Kidney tubule cell (primary cell): ENCODE measurements at regions not wholly inside any gene's neighbourhood (a gene's known extent, or its start where the extent isn't known, plus 50 kb on each side); places are given as distances from the start of the nearest gene placed in this dataset.
"Not testable (repeated sequence)": the region's sequence is repeated elsewhere in the genome, so short reads cannot be mapped to it uniquely, and the experiment has no call there.

ENCODE experiments used
- DNase-seq: peaks from one replicate; pipeline ENCODE4 v3.0.0-alpha.2; 2018; ENCODE audit warnings: low spot score

DNA sequence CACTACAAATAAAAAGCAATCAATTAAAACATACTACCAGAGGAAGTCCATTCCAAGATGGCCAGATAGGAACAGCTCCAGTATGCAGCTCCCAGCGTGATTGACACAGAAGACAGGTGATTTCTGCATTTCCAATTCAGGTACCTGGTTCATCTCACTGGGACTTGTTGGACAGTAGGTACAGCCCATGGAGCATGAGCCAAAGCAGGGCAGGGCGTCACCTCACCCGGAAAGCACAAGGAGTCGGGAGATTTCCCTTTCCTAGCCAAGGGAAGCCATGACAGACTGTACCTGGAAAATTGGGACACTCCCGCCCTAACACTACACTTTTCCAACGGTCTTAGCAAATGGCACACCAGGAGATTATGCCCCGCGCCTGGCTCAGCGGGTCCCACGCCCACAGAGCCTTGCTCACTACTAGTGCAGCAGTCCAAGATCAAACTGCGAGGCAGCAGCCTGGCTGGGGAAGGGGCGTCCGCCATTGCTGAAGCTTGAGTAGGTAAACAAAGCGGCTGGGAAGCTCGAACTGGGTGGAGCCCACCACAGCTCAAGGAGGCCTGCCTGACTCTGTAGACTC lies 106.0 kb downstream of the BUD13 start:
- not testable (repeated sequence) for DNase-seq

DNA sequence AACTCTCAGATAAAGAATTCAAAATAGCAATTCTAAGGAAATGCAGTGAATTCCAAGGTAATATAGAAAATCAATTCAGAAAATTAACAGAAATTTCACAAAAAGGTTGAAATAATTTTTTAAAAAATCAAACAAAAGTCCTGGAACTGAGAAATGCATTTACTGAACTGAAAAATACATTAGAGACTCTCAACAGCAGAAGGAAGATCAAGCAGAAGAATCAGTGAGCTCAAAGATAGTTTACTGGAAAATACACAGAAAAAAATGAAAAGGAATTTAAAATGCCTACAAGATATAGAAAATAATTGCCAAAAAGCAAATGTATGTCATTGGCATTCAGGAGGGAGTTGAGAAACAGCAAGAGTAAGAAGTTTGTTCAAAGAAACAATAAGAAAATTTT lies 107.3 kb downstream of the BUD13 start:
- no peak for DNase-seq

DNA sequence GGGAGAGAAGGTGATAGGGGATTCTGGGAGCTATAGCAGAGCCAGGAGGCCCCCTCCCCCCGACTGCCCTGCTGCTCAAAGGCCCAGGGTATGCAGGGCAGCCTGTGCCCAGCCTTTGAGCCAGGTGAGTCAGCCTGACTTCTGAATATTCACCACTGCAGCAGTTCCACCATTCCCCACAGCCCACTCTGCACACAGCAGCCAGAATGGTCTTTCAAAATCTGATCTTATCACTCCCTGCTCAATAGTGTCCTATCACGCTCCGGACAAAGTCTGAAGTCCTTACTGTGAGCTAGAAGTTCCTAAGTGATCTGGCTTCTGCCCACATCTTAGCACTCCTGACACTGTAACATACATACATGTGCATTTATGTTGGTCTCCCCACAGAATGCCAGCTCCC lies 111.7 kb downstream of the BUD13 start:
- DNase-seq = no peak

DNA sequence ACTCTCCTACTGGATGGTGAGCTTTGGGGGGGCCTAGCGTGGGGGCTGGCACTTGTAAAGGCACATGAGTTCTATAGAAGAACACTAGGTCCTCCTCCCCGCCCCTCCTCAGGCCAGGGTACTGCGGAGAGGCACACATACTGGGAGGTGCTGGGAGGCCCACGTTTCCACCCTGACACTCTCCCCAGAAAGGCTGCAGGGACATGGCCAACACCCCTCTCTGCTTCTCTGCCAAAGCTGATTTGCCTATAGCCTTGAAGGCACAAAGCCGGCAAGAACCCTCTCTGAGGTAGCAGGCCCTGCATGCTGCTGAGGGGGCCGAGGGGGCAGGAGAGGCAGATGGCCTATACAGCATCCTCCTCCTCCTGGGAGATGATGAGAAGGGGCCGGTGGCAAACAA lies 112.8 kb downstream of the BUD13 start:
- DNase-seq = no peak

DNA sequence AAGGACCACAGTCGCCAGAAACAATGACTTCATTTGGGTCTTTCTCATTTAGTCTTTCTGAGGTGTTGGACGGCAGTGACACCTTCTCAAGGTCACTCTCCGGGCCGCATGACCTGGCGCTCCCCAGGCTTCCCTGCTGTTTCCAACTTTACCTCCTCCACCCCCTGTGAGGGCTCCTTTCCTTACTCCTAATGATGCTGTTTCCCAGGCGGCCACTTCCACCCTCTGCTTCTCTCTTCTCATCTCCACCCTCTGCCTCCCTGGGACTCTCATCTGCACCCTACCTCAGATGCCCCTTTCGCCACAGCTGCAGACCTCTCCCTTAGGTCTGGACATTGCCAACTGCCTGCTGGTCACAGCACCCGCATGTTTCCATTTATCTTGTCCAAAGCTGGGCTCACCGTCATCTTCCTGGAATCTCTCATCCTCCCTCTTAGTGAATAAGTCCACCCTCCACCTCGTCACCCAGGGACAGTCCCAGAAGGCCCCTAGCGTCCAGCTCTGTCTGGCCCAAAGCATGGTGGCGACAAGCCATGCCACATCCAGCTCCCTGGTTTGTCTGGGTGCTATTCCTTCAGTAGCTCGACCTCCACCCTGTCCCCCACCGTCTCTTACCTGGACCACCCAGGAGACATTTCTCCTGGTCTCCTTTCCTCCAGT lies 113.8 kb downstream of the BUD13 start:
- no peak for DNase-seq

DNA sequence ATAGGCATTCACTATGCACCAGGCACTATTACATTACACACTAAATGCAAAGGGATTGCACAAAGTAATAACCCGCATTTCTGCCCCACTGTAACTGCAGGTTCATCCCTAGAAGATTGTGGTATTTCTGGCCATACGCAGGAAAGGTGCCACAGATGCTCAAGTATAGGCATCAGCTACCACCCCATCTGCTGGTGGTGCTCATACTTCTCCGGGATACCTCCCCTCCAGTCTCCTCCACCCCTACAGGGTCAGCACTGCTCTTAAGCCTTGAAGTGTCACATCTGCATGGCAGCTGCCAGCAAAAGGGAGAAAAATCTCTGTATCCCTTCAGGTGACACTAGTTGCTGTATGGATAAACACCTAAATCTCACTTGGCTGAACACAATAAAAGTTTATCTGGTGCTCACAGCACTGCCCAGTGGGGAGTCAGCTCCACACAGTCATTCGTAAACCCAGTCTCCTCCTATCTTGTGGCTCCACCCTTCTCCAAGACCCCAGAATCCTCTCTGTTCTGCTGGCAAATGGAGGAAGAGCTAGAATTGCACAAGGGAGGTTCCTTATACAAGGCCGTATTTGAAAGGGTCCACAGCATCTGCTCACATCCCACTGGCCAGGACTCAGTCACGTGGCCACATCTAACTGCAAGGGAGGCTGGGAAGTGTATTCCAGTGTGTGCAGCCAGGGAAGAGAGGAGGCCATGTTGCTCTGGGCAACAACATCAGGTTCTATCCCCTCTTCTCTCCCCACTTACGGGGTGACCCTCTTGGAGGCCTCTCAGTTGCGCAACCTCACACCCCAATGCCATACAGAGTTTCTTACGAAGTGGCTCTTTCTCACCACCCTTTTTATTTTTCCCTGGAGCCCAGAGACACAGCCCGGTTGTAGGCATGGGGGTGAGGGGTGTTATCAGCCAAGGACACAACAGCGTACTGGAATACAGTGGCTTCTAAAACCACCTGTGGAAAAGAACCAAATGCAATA lies 114.7 kb downstream of the BUD13 start:
- no peak for DNase-seq

DNA sequence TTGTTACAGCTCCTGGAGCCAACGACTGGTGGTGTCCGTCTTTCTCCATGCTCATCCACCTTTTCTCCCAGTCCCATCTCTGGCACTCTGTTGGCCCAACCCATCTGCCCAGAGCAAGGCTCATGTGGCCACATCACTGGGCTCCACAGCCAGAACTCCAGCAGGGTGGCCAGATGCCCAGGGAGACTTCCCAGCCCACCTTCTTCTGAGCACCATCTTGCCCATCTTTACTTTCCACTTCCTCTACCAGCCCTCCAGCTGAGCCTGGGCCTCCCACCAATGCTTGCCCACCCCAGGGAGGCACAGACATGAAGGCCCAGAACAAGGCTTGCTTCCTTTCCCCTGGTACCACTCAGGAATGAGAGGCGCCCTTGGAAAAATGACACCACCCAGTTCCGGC lies 116.8 kb downstream of the BUD13 start:
- no peak for DNase-seq

DNA sequence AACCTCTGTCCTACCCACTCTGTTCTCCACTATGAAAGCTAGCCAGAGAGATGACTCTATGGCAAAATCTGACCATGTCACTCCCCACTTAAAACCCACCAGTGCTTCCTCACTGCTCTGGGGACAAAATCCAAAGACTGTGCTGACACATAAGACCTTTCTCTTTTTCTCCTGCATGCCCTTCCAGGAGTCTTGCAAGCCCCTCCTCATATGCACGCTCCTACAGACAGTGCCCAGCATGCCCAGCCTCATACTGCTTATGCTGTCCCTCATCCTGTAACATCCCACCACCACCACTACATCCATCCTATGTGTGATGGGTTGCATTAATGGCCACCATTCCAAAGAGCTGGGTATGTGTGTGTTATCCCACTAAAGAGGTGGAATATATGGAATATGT lies 118.3 kb downstream of the BUD13 start:
- DNase-seq = no peak

DNA sequence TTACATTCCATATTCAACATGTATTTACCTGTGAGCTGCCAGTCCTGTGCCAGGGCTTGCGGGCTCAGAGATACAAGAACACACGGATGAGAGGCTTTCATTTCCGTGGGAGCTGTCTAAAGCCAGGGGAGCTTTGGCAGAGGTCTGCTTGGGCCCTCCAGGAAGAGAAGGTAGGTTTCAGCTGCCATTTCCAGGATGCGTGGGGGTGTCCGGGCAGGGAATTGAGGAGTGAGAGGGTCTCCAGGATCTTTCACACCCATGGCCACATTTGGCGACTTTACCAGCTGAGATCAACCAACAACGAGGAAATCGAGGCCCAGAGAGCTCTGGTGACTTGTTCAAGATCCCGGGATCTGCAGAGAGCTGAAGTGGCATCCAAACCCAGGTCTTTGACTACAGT lies 119.6 kb downstream of the BUD13 start:
- DNase-seq = no peak

DNA sequence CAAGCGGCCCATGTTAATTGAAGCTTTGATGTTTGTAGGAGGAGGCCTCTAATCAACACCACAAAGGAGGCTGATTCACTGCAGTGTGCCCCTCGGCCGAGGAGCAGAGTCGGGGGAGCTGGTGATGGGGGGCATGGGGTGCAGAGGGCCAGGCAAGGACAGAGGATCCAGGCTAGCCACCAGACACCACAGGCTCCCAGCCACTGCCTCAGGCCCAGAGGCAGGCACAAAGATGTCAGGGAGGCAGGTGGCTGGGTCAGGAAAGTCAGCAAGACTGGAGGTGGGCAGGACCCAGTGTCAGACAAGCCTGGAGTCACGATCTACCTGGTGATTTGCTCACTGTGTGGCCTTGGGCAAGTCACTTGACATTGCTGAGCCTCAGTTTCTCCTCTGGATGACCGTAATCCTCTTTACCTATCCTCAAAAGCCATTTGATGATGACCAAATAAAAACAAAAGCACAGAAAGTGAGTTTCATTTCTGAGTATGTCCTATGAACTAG lies 121.0 kb downstream of the BUD13 start:
- no peak for DNase-seq

DNA sequence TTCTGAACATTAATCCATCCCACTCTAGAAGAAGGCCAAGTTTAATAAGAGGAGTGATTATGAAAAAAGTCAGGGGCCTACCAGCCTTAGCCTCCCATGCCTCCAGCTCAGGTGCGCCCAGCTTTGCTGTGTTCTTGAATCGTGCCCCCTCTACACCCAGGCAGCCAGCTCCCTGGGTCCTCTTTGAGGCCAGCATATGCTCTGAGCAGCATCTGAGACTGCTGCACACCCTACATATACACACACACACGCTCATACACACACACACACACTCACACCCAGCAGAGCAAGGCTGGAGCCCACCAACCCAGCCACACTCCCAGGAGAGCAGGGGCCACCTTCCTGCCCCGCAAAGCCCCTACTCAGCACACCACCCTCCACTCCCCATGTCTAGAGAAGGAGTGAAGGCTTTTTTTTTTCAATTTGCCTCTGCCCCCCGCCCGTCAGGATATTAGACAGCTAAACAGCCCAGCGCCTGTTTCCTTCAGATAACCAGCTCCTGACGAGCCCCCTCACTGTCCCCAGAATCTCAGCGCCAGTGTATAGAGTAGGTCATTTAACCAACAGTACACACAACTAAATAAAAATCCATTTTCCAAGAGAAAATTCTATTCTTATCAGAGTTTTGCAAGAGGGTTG lies 121.6 kb downstream of the BUD13 start:
- DNase-seq = no peak

DNA sequence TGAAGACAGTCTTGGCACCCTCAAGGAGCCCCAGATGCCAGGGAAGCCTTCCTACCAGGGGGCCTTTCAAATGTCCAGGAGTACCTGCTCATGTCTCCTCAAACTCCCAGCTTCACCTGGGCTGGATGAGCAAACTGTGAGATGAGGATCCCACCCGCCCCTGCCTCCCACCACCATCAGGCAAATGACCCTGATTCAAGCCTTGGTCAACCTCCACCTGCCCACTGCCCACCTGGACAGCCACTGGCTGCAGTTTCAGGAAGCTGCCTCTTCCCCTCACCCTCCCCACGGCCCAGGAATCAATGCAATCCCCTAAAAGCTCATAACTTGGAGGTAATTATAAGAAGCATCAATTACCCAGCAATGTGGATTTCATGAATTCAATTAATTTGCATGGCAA lies 122.7 kb downstream of the BUD13 start:
- DNase-seq = no peak

DNA sequence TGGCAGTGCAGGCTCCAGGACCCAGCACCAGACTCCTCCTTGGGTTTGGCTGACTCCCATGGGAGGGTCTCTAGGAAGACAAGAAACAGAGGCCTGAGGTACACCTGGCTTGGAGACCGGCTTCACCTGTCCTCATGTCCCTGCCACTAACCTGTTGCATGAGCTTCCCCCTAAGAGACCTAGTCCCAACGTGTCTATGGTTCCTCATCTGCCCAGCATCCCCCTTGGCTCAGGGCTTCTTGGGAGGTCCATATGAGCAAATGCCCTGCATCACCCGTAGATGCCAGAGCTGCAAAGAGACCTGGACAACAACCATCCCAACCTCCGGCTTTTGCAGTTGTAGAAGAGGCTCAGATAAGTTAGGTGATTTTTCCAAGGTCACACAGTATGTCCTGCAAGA lies 123.5 kb downstream of the BUD13 start:
- DNase-seq = no peak

DNA sequence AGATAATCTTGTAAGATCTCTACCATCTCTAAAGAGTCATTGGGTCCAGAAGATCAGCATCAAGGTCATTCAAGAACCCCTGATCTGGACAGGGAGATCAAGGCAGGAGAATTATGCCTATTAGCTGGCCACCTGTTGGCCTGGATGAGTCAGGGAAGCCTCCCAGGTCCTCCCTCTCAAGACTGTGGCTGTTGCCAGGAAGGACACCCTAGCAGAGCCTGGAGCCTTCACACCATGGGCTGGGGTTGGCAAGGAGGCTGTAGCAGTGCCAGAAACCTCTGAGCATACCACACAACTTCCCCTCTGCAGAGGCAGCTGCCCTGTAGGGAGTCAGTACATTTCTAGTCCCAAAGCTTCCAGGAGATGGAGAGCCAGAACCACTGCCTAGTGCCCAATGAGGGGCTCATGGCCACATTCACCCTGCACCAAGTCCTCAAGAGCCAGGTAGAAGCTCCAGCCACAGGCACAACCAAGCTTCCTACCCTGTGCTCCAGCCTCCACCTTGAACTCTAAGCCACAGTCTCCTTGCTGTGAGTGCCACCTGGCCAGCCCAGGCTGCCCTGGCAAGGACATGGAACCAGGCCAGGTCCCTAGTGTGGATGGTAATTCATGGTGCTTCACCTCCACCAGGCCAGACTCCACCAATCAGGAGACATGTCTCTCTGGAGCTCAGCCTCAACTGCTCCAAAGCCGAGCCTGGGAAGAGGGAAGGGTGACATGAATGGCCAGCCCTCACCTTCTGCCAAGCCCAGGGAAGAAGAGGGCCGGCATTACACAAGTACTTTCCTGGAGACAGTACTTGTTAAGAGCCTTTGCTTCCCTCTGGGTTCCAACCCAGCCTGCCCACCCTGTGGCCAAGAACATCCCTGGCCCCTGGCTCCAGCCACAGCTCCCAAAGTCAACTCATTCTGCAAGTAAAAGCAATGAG lies 124.3 kb downstream of the BUD13 start:
- no peak for DNase-seq

DNA sequence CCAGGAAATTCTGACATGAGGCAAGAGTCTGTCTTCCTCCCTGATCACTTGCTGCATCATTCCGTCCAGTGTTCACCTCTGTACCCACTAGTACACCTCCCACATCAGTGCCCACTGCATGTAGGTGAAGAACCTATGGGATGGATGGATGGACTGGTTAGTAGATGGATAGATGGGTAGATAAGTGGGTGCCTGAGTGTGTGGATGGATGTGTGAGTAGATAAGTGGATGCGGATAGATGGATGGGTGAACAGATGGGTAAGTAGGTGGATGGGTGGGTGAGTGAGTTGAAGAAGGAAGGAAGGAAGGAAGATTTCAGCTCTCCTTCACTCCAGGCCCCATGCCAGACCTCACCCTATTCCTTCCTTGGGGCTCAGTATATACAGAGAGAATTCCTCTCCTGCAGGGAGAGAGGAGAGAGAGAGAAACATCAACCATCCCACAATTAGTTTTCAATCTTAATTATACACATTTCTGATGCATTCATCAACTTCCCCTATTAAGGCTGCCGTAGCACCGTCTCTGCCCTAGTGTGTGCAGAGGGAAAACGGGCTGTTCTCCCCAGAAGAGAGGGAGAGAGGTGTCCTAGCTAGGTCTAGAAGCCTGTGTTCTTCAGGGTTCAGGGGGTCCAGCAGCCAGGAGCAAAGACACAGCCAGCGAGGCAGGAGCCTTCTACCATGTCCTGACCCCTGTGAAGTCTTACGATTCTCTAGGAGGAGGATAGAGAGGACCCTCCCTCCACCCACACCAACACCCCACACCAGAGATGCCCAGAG lies 125.3 kb downstream of the BUD13 start:
- DNase-seq = no peak

DNA sequence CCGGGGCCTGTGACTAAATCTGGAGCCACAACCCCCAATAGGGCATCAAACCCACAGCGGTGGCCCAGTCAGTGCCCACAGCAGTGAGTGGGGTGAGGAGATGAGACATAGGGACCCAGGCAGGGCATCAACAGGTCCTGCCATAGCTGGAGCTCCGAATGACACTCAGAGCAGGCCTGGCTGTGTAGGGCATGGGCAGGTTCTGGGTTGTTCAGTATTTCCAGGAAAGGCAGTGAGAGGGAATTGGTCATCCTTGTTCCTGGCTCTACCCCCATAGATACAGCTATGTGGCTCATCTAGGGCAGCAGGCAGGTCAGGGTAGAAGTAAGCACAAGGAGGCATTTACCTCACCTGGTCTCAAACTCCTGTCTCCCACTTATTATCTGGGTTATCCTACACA lies 126.6 kb downstream of the BUD13 start:
- DNase-seq = no peak

DNA sequence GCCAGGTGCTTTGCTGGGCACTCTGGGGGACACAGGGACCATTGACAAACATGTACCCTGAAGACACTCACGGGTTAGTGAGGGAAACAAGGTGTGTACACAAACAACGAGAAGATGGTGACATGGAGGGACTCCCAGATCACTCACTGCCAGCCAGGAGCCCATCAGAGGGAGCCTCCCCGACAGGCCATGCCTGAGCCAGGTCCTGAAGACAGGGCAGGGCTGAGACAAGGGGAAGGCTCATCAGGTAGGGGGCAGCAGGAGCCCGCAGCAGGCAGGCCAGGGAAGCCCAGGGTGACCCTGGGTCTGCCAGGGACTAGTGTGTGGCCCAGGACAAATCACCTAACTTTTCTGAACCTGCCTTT lies 127.9 kb downstream of the BUD13 start:
- DNase-seq = no peak

DNA sequence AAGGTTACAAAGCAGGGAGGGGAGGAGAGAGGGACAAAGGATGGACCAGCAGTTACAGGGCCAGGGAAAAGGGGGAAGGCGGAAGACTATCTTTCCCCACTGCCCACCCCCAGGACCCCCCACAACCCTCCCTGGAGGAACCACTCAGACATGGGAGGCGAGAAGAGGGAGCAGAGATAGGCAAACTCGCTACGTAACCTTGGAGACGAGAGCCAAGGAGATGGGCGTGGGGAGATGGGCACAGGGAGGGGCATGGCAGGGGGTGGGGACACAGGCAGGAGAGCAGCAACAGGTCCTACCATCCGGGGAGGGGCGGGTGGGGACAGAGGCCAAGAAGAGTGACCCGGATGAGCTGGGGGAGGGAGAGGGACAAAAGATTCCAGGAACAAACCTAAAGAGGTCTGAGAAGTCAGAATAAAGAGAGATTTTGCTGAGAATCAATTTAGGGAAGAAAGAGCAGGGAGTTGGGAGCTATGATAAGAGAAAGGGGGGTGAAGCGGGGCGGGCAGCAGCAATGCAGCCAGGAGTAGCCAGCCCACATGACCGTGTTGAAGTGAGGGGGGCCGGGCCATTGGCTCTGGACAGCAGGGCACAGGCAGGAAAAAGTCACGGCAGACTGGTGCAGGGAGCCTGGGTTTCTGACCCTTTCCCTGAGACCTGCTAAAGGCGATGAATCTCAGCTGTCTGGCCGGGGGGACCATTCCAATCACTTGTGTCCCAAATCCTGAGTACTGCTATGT lies 128.4 kb downstream of the BUD13 start:
- no peak for DNase-seq

DNA sequence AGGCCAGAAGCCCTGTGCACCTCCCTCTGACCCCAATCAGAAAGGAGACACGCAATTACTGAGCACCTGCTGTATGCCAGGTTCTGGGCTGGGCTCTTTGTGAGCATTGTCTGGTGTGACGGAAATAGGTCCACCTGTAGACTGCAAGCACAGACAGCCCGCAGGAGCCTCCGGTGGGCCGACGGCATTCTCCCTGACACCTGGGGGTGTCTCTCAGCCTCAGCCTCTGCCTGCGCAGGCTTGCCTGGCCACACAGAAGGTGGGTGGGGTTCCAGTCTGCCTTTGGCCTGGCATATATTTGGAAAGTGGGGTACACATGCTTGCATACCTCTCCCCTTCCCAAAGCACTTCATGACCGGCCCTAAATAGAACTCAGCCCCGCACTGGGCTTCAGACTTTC lies 129.3 kb downstream of the BUD13 start:
- no peak for DNase-seq

DNA sequence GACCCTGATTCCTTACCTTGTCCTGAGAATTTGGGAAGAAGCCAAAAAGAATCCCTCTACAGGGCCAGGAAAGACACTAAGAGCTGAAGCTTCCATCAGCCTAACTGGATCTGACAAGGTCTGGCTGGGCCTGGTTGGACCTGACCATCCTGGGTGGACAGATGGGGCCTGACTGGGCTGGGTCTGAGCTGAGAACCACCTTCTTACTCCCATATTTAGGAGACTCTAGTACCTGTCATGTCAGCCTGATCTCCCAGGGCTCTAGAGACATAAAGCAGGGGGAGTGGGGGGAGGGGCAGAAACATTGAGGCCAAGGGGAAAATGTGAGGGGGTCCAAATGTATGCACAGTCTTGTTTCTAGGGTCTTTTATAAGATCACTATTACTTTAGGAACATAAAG lies 129.9 kb downstream of the BUD13 start:
- DNase-seq = no peak
